GM10248 (cell line): ENCODE measurements at regions not wholly inside any gene's neighbourhood (a gene's known extent, or its start where the extent isn't known, plus 50 kb on each side); places are given as distances from the start of the nearest gene placed in this dataset.

Experiments
- CTCF ChIA-PET: fragments of 300-600 bp; sonication (Branson Sonifier 250); formaldehyde crosslinking; extraction: SDS; loops from one replicate; lab custom pipeline; 2021; ENCODE audit warnings: antibody characterized with exemption; lab: Yijun Ruan, JAX
- POLR2A ChIA-PET: fragments of 350-650 bp; sonication (Branson Sonifier 250); formaldehyde crosslinking; extraction: SDS; loops from one replicate; lab custom pipeline; 2020; ENCODE audit warnings: antibody characterized with exemption; lab: Yijun Ruan, JAX
- DNase-seq: peaks from one replicate; pipeline ENCODE4 v3.0.0; 2012; ENCODE audit errors: extremely low spot score
- TF ChIP-seq, protein P1 (sequence below): IDR thresholded peaks from 2 replicates; pipeline ENCODE4 v1.5.1; 2012; ENCODE audit warnings: mild to moderate bottlenecking, low read depth; ENCODE audit errors: extremely low read depth, missing control alignments, control extremely low read depth

DNA sequence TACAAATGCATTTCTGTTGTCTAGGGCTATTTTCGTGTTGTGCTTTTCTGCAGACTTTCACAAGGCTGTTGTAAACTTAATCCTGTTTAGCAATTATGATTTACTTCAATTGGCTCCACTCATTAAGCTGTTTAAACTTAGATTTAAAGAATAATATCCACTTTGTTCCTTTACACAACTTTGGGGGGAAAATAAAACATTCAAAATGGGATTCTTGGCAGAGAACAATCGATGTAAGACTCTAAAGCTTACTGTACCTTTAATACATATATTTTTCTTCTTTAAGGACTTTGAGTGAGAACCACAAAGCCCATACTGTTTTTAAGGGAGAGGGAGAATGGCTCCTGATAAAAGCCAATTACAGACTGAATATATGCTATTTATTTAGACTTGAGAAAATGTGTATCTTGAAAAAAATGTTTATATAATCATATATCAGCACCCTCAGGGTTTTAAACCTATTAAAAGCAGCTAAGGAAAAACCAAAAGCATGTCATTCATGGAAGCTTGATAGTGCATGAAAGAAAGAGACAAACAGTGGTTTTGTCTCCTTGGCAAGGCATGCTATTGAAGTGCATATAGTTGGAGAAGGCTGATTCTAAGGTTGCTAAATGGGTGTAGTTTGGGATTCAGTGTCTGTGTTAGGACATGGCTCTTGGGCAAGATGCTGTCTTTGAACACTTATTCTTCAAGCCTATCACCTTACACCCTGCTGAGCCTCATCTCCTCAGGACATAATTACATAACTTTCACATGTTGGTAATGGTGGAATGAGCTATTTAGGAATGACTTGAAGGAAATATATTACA lies 293.4 kb upstream of the TBC1D5 start:
- ChIA-PET CTCF (interaction anchor here (1.4 to 2.2 kb wide), 4 partner anchors 9 to 29 kb away, joined by 4 to 7 read pairs (median 4); no protein-coding TSS in a partner anchor), POLR2A (no interaction called here)
- no peak for DNase-seq
- TF ChIP-seq, protein P1, sequence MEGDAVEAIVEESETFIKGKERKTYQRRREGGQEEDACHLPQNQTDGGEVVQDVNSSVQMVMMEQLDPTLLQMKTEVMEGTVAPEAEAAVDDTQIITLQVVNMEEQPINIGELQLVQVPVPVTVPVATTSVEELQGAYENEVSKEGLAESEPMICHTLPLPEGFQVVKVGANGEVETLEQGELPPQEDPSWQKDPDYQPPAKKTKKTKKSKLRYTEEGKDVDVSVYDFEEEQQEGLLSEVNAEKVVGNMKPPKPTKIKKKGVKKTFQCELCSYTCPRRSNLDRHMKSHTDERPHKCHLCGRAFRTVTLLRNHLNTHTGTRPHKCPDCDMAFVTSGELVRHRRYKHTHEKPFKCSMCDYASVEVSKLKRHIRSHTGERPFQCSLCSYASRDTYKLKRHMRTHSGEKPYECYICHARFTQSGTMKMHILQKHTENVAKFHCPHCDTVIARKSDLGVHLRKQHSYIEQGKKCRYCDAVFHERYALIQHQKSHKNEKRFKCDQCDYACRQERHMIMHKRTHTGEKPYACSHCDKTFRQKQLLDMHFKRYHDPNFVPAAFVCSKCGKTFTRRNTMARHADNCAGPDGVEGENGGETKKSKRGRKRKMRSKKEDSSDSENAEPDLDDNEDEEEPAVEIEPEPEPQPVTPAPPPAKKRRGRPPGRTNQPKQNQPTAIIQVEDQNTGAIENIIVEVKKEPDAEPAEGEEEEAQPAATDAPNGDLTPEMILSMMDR = no peak

DNA sequence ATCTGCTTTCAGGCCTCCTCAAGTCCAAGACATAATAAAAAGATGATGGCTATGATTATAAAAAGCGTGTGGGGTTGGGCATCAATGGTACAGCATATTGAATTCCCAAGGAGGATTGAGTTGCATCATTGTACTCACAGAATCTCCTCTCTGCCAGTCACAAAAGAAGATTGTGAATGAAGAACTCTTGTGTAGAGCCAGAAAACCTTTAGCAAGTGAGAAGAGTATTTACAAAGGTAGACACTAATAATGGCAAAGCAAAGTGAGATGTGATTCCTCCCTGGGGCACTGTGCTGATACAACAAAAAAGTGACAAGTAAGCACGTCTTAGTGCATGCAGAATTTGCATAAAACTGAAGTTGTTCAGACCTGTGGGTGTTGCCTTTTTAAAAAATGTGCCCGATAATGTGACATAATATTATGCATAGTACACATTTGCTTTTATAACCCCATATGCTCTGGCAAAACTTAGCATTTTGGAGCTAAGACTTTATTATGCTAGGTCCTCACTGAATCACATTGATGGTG lies 291.2 kb upstream of the TBC1D5 start:
- ChIA-PET POLR2A (no interaction called here), CTCF (interaction anchor here (3.5 kb wide), 1 partner anchor 24 kb away, joined by 11 read pairs; no protein-coding TSS in a partner anchor)
- DNase-seq = no peak
- TF ChIP-seq, protein P1 = no peak

DNA sequence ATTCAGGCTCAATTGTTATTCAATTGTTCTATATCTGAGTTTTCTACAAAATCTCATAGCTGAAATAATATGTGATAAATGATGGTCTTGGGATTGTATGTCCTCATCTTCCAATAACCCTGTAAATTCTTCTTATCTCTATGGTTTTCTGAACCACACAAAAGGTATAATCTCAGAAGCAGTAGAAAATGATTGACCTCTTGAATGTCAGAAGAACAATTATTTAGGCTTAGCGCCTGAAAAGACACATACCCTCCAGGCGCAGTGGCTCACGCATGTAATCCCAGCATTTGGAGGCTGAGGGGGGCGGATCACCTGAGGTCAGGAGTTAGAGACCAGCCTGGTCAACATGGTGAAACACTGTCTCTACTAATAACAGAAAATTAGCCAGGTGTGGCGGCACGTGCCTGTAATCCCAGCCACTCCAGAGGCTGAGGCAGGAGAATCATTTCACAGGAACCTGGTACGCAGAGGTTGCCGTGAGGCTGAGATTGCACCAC lies 288.0 kb upstream of the TBC1D5 start:
- CTCF ChIA-PET = no interaction called here
- POLR2A ChIA-PET = no interaction called here
- DNase-seq = no peak
- TF ChIP-seq, protein P1 = no peak

DNA sequence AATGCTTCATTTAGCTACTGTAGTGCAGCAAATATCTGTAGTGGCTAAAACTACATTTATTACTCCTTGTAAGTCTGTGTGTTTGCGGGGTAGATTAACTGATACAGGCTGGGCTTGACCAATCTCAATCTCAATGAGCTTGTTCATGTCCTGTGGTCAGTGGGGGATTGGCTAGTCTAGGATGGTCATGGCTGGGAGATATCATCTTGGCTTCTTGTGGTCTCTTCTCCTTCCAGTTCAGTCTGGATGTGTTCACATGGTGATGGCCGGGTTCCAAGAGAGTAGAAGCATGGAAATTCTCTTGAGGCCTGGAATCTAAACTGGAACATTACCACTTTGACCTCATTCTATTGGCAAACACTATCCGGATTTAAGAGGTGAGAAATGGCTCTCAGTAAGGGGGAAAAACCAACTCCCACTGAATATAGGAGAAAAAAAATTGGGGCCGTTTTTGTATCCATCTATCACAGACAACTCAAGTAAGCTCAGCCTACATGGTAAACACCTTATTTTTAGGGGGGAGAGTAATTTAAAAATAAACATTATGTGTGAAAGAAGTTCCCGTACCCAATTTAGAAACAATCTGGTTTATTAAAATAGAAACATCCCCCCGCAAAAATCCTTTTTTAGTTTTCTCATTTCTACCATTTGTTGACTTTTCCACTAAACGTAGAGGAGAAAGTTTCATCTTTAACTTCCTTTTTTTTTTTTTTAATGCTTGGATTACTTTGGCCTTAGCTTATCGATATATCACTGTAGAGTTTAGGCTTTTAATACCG lies 284.9 kb upstream of the TBC1D5 start:
- ChIA-PET CTCF (interaction anchor here (1.0 to 1.7 kb wide), 3 partner anchors 9 to 18 kb away, joined by 3 to 4 read pairs (median 3); no protein-coding TSS in a partner anchor), POLR2A (no interaction called here)
- TF ChIP-seq, protein P1 = no peak
- DNase-seq = no peak

DNA sequence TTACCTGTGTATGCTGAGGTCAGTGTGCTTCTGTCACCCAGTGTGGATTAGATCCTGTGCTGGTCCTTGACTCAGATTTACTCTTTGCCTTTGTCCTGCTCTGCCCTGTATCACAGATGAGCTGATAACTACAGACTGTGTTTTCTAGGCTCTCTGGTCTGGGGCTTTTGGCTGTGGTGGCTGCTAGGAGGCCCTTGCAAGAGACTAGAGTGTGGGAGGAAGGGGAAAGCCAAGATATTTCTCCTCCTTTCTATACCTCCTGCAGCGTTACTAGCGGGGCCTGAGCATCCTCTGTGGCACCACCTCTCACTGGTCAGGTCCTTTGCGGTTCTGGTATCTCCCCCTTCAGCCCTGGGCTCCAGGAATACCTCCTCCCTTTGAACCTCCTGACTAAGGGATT lies 282.3 kb upstream of the TBC1D5 start:
- CTCF ChIA-PET = no interaction called here
- no peak for DNase-seq
- TF ChIP-seq, protein P1 = no peak
- POLR2A ChIA-PET = no interaction called here

DNA sequence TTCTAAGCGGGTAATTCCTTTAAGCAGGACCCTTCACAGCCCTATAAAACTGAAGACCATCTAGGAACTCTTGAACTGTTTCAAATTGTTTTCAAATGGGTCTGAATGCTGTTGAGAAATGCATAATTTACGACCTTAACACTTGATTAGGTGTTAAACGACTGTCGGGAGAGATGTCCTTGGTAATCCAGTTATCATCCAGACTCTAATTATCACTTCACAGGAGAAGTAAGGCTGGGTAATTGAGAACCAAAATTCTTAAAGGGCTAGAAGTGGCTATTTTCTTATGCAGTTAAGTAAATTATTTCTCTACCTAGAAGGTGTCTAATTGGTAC lies 276.7 kb upstream of the TBC1D5 start:
- no peak for DNase-seq
- TF ChIP-seq, protein P1 = no peak
- ChIA-PET POLR2A (no interaction called here), CTCF (no interaction called here)
